Left lung (tissue), 4 donors: ENCODE measurements at regions not wholly inside any gene's neighbourhood (a gene's known extent, or its start where the extent isn't known, plus 50 kb on each side); places are given as distances from the start of the nearest gene placed in this dataset.

Source experiments
- ATAC-seq: fragments of 200-7000 bp; cut with Tn5 transposase; one replicate; pipeline ENCODE4 v1.9.1; 2020; ENCODE audit warnings: moderate library complexity
- DNase-seq, 4 donors: peaks; one replicate each; pipeline ENCODE4 v3.0.0-alpha.2; 2013 to 2020
- H3K27ac ChIP-seq, 2 donors: fragments of 200-600 bp; sonication (generic) in 1 of 2; one replicate each; pipeline versions ENCODE4 v1.5.0 to v1.8.0; 2020 to 2021
- H3K27me3 ChIP-seq, 2 donors: fragments of 200-600 bp; sonication (generic) in 1 of 2; one replicate each; pipeline versions ENCODE4 v1.5.0 to v1.8.0; 2020 to 2021
- H3K36me3 ChIP-seq, 2 donors: fragments of 200-600 bp; sonication (generic) in 1 of 2; one replicate each; pipeline versions ENCODE4 v1.5.0 to v1.8.0; 2020 to 2021
- H3K4me1 ChIP-seq, 2 donors: fragments of 200-600 bp; one replicate each; pipeline ENCODE4 v1.8.0; 2021
- H3K4me3 ChIP-seq, 2 donors: fragments of 200-600 bp; sonication (generic) in 1 of 2; one replicate each; pipeline versions ENCODE4 v1.5.0 to v1.8.0; 2020 to 2021; ENCODE audit warnings: mild to moderate bottlenecking in 1 of 2
- H3K9me3 ChIP-seq, 2 donors: fragments of 200-600 bp; sonication (generic) in 1 of 2; one replicate each; pipeline versions ENCODE4 v1.5.0 to v1.8.0; 2020 to 2021
- CTCF ChIP-seq, 2 donors: fragments of 200-600 bp; sonication (generic) in 1 of 2; IDR thresholded peaks; one replicate each; pipeline versions ENCODE4 v1.5.0 to v1.8.0; 2021; ENCODE audit warnings: antibody characterized with exemption in 2 of 2
- intact Hi-C, 2 donors: fragments of 100-400 bp; cut with DNase I; formaldehyde crosslinking; loops; one replicate each; pipeline versions ENCODE4 v1.11.2 to v1.14.2; 2022
- donor health status: DM: no; HTN: yes; CAD: no.
- donor health status: DM: no; HTN: no; CAD: no.

GRCh38 chr13:90120026-90120425, 1227.5 kb upstream of the MIR17HG start:
- ATAC-seq (no peak), DNase-seq (no peak)
- no peak for TF ChIP-seq CTCF (IDR thresholded peaks at IDR 0.05)
- no peaks in the 10 kb centered on the region for H3K4me1 ChIP-seq
- H3K36me3 ChIP-seq = no peaks in the 10 kb centered on the region
- no peak overlapping the region for H3K27ac ChIP-seq
- intact Hi-C loops = no loop called here
- H3K9me3 ChIP-seq = no peaks in the 10 kb centered on the region
- H3K4me3 ChIP-seq = no peak overlapping the region
- H3K27me3 ChIP-seq = no peaks in the 10 kb centered on the region

- no peaks in the 10 kb centered on the region for H3K27me3 ChIP-seq
- H3K36me3 ChIP-seq = no peaks in the 10 kb centered on the region
- ATAC-seq (no peak), DNase-seq (no peak)
- no peak overlapping the region for H3K27ac ChIP-seq
- H3K9me3 ChIP-seq = no peaks in the 10 kb centered on the region
- intact Hi-C loops = no loop called here
- no peak for TF ChIP-seq CTCF (IDR thresholded peaks at IDR 0.05)
- H3K4me3 ChIP-seq = no peak overlapping the region
- no peaks in the 10 kb centered on the region for H3K4me1 ChIP-seq
Measured at GRCh38 chr13:90121784-90122183, 1225.7 kb upstream of the MIR17HG start.

- intact Hi-C loops = no loop called here
- no peaks in the 10 kb centered on the region for H3K9me3 ChIP-seq
- H3K36me3 ChIP-seq = no peaks in the 10 kb centered on the region
- DNase-seq = no peak
- H3K4me1 ChIP-seq = no peaks in the 10 kb centered on the region
- TF ChIP-seq CTCF (IDR thresholded peaks at IDR 0.05) = no peak
- ATAC-seq = no peak
- H3K27ac ChIP-seq = no peak overlapping the region
- H3K4me3 ChIP-seq = no peak overlapping the region
- H3K27me3 ChIP-seq = no peaks in the 10 kb centered on the region
Measured at GRCh38 chr13:90122531-90122930, 1225.0 kb upstream of the MIR17HG start.

- intact Hi-C loops = no loop called here
Measured at GRCh38 chr13:90135558-90135957, 1211.9 kb upstream of the MIR17HG start.

GRCh38 chr13:90142251-90142650, 1205.2 kb upstream of the MIR17HG start:
- no peak for DNase-seq
- intact Hi-C loops = no loop called here
- H3K36me3 ChIP-seq = no peaks in the 10 kb centered on the region
- ATAC-seq = no peak
- no peak overlapping the region for H3K4me3 ChIP-seq
- no peak for TF ChIP-seq CTCF (IDR thresholded peaks at IDR 0.05)
- no peaks in the 10 kb centered on the region for H3K4me1 ChIP-seq
- H3K9me3 ChIP-seq = no peaks in the 10 kb centered on the region
- no peak overlapping the region for H3K27ac ChIP-seq
- no peaks in the 10 kb centered on the region for H3K27me3 ChIP-seq

More at GRCh38 chr13:90135558-90135957, 1211.9 kb upstream of the MIR17HG start:
- Histone ChIP-seq H3K27ac (no peak overlapping the region), H3K36me3 (no peaks in the 10 kb centered on the region), H3K9me3 (peaks cover 0 to 3% of the 10 kb centered on the region in 2 donors), H3K27me3 (no peaks in the 10 kb centered on the region), H3K4me1 (no peaks in the 10 kb centered on the region), H3K4me3 (no peak overlapping the region)
- TF ChIP-seq CTCF (IDR thresholded peaks at IDR 0.05) = no peak
- ATAC-seq (no peak), DNase-seq (no peak)
